Testis (tissue), 2 donors: ENCODE measurements at regions not wholly inside any gene's neighbourhood (a gene's known extent, or its start where the extent isn't known, plus 50 kb on each side); places are given as distances from the start of the nearest gene placed in this dataset.

Source experiments
- DNase-seq: peaks from one replicate; pipeline ENCODE4 v3.0.0-alpha.2; 2019
- H3K27ac ChIP-seq, 2 donors: fragments of 200-600 bp; sonication (generic); one replicate each; pipeline ENCODE4 v1.5.1; 2019
- H3K27me3 ChIP-seq: fragments of 200-600 bp; sonication (generic); one replicate; pipeline ENCODE4 v1.5.1; 2019
- H3K36me3 ChIP-seq: fragments of 200-600 bp; sonication (generic); one replicate; pipeline ENCODE4 v1.5.1; 2017; ENCODE audit warnings: low read depth; ENCODE audit errors: missing control alignments
- H3K4me1 ChIP-seq: fragments of 200-600 bp; sonication (generic); one replicate; pipeline ENCODE4 v1.5.1; 2019
- H3K4me3 ChIP-seq, 2 donors: fragments of 200-600 bp; sonication (generic); one replicate each; pipeline ENCODE4 v1.5.1; 2017 to 2019
- H3K9me3 ChIP-seq: fragments of 200-600 bp; sonication (generic); one replicate; pipeline ENCODE4 v1.5.1; 2017
- POLR2A ChIP-seq: fragments of 450-650 bp; IDR thresholded peaks from one replicate; pipeline ENCODE4 v1.6.1; 2017; ENCODE audit warnings: antibody characterized with exemption, mild to moderate bottlenecking, moderate library complexity
- WGBS, 2 donors: methylation state at CpG; one replicate each; pipeline ENCODE4 v1.1.5; 2018; 5-methylcytosine and 5-hydroxymethylcytosine counted together
- intact Hi-C: fragments of 100-400 bp; cut with DNase I; formaldehyde crosslinking; loops from one replicate; pipeline ENCODE4 v1.15.1; 2023; ENCODE audit warnings: low total_unique reads
- TF ChIP-seq, protein P1 (sequence below), 3 experiments: fragments of 450-650 bp in 2 of 3; fragments of 200-600 bp in 1 of 3; sonication (generic) in 1 of 3; IDR thresholded peaks; one replicate each; pipeline ENCODE4 v1.5.1; 2016 to 2019; ENCODE audit warnings: antibody characterized with exemption in 3 of 3, mild to moderate bottlenecking in 2 of 3, moderate library complexity in 1 of 3

DNA sequence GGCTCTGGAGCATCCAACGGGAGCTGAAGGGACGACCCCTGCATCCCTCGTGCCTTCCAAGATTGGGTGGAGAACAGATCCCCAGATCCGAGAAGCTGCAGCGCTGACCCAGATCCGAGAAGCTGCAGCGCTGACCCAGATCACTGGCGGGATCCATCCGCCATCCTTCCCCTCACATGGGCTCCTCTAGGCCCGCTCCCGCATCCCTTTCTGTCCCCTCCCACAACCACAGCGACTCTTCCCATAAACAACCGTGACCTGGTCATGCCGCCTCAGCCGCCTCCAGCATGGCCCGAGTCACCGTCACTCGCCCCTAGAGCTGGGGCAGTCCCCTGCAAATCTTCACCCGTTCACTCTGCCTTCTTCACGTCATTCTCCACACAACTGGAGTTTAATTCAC is 124.9 kb downstream of the UTP18 start:
- peak overlapping the region in 1 of 2 donors; percentile 31 for H3K4me3 ChIP-seq
- intact Hi-C loops = no loop called here
- no peak overlapping the region for H3K27ac ChIP-seq
- no peak for DNase-seq
- no peaks in the 10 kb centered on the region for H3K36me3 ChIP-seq
- WGBS, 2 donors = 71 to 72% methylated on average over 20 of the region's 20 CpGs
- no peaks in the 10 kb centered on the region for H3K4me1 ChIP-seq
- no peaks in the 10 kb centered on the region for H3K27me3 ChIP-seq
- H3K9me3 ChIP-seq = no peaks in the 10 kb centered on the region
- TF ChIP-seq POLR2A = no peak
- TF ChIP-seq, protein P1, sequence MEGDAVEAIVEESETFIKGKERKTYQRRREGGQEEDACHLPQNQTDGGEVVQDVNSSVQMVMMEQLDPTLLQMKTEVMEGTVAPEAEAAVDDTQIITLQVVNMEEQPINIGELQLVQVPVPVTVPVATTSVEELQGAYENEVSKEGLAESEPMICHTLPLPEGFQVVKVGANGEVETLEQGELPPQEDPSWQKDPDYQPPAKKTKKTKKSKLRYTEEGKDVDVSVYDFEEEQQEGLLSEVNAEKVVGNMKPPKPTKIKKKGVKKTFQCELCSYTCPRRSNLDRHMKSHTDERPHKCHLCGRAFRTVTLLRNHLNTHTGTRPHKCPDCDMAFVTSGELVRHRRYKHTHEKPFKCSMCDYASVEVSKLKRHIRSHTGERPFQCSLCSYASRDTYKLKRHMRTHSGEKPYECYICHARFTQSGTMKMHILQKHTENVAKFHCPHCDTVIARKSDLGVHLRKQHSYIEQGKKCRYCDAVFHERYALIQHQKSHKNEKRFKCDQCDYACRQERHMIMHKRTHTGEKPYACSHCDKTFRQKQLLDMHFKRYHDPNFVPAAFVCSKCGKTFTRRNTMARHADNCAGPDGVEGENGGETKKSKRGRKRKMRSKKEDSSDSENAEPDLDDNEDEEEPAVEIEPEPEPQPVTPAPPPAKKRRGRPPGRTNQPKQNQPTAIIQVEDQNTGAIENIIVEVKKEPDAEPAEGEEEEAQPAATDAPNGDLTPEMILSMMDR (IDR thresholded peaks at IDR 0.05) = no peak

DNA sequence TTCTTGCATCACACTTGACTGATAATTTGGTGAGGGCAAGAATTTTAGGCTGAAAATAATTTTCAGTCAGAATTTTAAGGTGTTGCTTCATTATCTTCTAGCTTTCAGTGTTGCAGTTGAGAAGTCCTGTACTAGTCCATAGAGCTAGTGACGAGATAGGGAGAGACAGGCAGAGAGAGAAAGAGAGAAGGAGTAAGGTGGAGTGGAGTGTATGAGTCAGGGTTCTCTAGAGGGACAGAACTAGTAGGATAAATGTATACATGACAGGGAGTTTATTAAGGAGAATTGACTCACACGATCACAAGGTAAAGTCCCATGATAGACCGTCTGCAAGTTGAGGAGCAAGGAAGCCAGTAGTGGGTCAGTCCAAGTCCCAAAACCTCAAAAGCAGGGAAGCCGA is 127.2 kb downstream of the UTP18 start:
- no peaks in the 10 kb centered on the region for H3K27me3 ChIP-seq
- WGBS, 2 donors = 87 to 88% methylated on average over 4 of the region's 4 CpGs
- no peak for DNase-seq
- no peaks in the 10 kb centered on the region for H3K4me1 ChIP-seq
- no peak overlapping the region for H3K4me3 ChIP-seq
- TF ChIP-seq POLR2A = no peak
- TF ChIP-seq, protein P1 (IDR thresholded peaks at IDR 0.05) = no peak
- no peak overlapping the region for H3K27ac ChIP-seq
- no peaks in the 10 kb centered on the region for H3K9me3 ChIP-seq
- intact Hi-C loops = no loop called here
- H3K36me3 ChIP-seq = no peaks in the 10 kb centered on the region

DNA sequence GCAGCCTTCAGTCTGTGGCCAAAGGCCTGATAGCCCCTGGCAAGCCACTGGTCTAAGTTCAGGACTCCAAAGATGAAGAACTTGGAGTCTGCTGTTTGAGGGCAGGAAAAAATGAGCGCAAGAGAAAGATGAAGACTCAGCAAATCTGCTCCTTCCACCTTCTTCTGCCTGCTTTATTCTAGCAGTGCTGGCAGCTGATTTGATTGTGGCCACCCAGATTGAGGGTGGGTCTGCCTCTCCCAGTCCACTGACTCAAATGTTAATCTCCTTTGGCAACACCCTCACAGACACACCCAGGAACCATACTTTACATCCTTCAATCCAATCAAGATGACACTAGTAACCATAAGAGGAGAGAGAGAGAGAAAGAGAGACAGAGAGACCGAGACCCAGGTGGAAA is 127.6 kb downstream of the UTP18 start:
- Histone ChIP-seq H3K27me3 (no peaks in the 10 kb centered on the region), H3K4me1 (no peaks in the 10 kb centered on the region), H3K27ac (no peak overlapping the region), H3K4me3 (no peak overlapping the region), H3K9me3 (no peaks in the 10 kb centered on the region), H3K36me3 (no peaks in the 10 kb centered on the region)
- TF ChIP-seq POLR2A = no peak
- TF ChIP-seq, protein P1 (IDR thresholded peaks at IDR 0.05) = no peak
- 88 to 97% methylated on average over 2 of the region's 2 CpGs for WGBS, 2 donors
- intact Hi-C loops = no loop called here
- no peak for DNase-seq

DNA sequence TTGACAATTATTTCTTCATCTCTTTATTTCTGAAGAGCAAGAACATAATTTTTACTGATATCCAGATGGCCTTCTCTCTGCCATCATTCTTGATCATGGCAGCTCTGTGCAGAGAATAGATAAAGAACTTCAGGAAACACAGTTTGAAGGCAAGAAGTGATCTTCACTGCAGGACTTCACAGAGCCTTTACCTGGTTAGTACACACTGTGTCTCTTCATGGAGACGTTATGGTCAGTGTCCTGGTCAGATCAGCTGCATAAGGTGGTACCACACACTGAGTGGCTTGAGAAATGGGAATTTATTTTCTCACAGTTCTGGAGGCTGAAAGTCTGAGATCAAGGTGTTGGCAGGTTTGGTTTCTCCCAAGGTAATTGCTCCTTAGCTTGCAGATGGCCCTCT is 129.5 kb downstream of the UTP18 start:
- Histone ChIP-seq H3K36me3 (no peaks in the 10 kb centered on the region), H3K27me3 (no peaks in the 10 kb centered on the region), H3K4me1 (no peaks in the 10 kb centered on the region), H3K4me3 (no peak overlapping the region), H3K9me3 (no peaks in the 10 kb centered on the region), H3K27ac (no peak overlapping the region)
- intact Hi-C loops = no loop called here
- WGBS, 2 donors = 66 to 88% methylated on average over 1 of the region's 1 CpG
- no peak for TF ChIP-seq POLR2A
- TF ChIP-seq, protein P1 (IDR thresholded peaks at IDR 0.05) = no peak
- no peak for DNase-seq

DNA sequence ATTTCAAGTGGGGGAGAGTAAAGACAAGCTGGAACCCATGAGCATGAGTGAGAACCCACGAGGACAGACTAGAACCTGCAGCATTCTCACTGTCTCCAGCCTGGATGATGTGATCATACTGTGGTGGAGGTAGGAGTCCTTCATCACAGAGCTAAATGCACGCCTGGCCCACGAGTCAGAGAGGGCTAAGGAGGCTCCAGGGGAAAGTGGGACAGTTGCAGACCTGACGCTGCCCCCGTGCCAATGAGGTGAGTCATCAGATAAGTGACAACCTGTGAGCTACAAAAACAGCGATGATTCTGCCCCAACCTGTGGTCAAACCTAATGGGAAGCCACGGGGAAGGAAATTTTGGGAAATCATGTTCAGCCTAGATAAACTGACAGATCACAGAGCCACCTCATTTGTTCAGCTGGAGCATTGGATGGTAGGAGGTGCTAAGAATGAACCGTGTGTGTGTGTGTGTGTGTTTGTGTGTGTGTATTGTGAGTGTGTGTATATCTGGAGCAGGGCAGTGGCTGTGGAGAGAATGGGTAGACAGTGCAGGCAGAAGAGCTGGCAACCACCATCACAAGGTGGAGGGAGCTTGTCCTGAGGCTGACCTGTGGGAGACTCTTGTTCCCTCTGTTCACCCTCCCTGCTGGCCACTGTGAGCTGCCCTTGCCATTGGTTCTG is 131.8 kb downstream of the UTP18 start:
- Histone ChIP-seq H3K4me1 (no peaks in the 10 kb centered on the region), H3K9me3 (no peaks in the 10 kb centered on the region), H3K27ac (no peak overlapping the region), H3K27me3 (no peaks in the 10 kb centered on the region), H3K36me3 (no peaks in the 10 kb centered on the region), H3K4me3 (no peak overlapping the region)
- DNase-seq = no peak
- intact Hi-C loops = no loop called here
- 82 to 84% methylated on average over 8 of the region's 8 CpGs for WGBS, 2 donors
- TF ChIP-seq POLR2A = no peak
- TF ChIP-seq, protein P1 (IDR thresholded peaks at IDR 0.05) = no peak
